GOT3 (cell line): ENCODE measurements at regions not wholly inside any gene's neighbourhood (a gene's known extent, or its start where the extent isn't known, plus 50 kb on each side); places are given as distances from the start of the nearest gene placed in this dataset.
"Not testable (repeated sequence)": the region's sequence is repeated elsewhere in the genome, so short reads cannot be mapped to it uniquely, and the experiment has no call there.

Experiments
- DNase-seq: peaks from one replicate; lab custom pipeline; 2025; ENCODE audit warnings: mixed read lengths; lab: John Stamatoyannopoulos, UW

DNA sequence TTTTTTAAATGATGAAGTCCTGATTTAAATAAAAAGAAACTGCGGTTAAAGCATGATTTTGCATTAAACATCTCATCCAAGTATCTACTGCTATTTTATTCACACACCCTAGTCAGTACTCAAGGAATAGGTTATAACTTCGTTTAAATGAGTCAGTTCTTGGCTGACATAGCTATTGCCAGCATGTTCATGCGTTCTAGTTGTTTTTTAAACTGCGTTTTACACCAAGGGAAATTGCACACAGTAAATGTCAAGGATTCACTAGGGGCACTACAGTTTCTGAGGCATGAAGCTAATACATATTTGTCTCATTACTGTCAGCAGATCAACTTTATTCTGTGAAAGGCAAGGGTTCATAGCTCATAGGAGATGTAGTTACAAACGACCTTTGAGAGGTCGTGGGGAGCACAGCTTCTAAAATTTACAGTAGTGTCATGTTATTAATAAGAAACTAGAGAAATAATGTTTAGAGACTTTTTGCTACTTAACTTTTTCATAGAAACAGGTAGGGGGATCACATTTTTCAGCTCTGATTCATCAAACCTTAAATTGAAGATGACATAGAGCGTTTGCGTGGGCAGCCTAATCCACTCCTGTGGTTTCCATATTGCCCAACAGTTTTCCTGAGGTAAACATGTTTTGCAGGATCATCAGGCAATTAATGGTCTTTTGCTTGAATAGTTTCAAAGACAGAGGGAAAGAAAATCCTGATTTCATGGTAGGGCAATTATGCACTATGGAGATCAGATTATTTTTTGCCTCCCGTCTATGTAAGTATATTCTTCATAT, 2222.7 kb upstream of the WWC1 start:
- no peak for DNase-seq

DNA sequence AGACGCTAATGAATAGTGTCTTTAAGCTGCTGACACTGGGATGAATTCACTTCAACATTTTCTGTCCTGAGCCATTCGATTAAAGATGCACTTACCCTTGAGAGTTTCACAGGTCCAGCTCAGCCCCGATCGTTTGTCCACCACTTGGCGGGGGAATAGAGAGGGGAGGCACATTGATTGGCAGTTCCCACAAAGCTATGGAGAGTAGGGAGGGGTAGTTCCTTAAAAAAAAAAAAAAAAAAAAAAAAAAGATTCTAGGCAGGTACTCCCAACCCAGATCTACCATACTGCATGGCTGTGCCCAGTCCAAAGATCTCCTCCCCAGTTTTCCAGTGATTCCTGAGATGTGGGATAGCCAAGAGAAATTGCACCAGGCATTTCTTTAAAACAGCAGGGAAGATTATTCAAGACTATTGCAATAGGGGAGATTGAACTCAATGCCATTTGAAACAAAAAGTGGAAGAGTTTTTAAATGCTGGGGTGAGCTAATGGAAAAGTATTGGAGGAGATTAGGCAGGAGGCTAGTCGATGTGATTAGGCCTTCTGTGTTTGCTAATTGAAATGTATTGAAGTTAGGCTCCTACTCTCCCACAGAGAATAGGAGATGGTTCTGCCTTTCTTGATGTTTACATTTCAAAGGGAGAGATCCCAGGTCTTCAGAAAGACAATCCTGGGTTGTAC, 2217.4 kb upstream of the WWC1 start:
- no peak for DNase-seq

DNA sequence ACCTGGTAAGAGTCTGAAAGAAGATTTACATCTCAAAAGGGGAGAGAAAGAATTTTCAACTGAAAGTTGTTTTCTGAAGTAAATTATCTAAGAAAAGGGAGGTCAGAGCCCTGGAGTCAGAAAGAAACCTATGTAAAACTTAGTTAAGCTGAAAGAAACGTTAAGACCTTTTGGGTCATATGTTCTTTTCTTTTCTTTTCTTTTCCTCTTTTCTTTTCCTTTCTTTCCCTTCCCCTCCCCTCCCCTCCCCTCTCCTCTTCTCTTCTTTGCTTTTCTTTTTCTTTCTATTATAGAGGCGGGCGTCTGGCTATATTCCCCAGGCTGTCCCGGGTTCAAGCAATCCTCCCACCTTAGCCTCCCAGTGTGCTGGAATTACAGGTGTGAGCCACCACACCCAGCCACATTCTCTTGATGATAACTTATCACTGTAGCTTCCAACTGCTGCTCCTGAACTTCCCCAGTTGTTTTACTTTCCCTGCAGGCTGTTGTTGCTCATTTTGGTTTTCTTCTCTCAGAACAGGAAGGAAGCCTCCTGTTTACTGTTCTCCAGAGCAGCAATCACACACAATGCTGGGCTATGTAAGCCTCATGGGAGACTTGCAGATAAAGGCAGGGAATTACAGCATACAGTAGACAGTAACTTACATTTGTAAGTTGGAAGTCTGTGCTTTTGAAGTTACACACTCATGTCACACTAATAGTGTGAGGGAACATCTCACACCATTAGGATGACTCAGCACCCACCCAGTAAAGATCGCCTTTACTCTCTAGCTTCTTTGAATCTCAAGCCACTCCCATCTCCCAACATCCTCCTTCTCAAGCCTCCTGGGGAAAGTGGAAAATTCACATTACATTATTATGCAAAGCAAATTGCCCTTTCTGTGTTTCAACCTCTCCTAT, 2216.6 kb upstream of the WWC1 start:
- no peak for DNase-seq

DNA sequence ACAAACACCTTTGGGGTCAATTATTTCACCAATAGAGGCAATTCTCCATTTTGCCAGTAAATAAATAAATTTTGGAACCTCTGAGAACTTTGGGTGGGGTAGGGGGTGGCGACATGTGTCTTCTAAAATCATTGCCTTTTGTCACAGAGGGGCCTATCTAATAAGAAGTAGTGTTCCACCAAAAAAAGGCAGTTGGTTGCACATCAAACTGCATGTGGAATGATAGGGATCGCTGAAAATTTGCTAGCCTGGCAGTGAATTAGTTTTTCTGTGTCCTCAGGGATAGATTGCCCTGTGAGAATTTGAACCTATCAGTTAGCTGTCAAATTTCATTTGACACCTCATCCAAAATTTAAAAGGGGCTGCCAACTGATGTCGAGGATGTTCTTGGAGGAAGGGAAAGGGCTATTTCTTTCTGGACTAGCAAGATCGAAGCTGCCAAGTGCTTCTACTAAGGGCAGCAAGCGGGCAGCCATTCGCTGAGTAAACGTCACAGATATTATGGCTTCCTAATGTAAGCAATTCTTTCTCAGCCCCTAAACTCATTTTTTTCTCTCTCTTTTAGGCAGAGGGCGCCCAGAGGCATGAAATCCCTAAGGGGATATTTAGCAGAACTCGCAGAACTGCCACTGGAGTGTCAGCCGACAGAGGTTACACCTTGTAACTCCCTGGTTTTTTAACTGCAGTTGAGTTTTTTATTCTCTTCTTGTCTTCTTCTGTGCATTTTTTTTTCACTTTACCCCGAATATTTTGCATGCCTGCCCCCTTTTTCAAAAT, 2208.1 kb upstream of the WWC1 start:
- DNase-seq = no peak

DNA sequence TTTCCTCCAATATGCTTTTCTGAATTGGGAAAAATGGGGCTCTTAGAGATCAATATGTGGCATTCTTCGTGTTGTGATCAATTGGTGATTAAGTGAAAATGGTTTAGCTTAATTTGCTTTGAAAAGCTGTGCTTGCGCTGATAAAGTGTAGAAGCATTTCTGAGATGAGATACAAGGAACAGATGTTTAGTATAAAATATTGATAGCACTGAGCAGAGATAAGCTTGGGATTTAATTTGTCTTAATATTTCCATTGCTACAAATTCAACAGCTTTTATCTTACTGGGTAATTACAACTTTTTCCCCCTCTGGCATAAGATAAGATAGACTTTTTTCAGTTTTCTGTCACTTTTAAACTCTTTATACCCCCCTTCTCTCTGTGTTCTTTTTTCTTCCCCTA, 2204.9 kb upstream of the WWC1 start:
- DNase-seq = no peak

- no peak for DNase-seq
Measured at GRCh38 chr5:166088389-166089039, 2202.9 kb upstream of the WWC1 start.

DNA sequence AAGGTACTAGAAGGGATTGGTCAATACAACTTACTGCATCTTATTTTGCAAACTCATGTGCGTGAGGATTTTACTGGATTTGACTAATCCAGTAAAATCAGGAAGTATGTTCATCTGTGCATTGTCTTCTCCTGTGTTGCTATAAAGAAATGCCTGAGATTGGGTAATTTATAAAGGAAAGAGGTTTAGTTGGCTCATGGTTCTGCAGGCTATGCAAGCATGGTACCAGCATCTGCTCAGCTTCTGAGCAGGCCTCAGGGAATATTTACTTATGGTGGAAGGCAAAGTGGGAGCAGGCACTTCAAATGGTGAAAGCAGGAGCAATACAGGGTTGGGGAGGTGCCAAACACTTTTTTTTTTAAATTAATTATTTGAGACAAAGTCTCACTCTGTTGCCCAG, 2199.5 kb upstream of the WWC1 start:
- no peak for DNase-seq

GRCh38 chr5:166093312-166093711, 2198.1 kb upstream of the WWC1 start:
- no peak for DNase-seq

- no peak for DNase-seq
Measured at GRCh38 chr5:166102947-166103346, 2188.5 kb upstream of the WWC1 start.

DNA sequence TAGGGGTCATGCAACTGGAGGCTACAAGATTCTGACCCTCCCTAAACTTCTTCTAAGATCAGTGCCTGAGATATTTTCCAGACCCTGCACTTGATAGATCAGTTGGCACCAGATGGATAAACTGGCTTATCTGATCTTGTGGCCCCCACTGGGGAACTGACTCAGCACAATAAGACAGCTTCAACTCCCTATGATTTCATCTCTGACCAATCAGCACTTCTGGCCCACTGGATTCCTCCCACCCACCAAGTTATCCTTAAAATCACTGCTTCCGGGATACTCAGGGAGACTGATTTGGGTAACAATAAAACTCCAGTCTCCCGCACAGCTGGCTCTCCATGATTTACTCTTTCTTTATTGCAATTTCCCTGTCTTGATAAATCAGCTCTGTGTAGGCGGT, 2180.4 kb upstream of the WWC1 start:
- DNase-seq = no peak

DNA sequence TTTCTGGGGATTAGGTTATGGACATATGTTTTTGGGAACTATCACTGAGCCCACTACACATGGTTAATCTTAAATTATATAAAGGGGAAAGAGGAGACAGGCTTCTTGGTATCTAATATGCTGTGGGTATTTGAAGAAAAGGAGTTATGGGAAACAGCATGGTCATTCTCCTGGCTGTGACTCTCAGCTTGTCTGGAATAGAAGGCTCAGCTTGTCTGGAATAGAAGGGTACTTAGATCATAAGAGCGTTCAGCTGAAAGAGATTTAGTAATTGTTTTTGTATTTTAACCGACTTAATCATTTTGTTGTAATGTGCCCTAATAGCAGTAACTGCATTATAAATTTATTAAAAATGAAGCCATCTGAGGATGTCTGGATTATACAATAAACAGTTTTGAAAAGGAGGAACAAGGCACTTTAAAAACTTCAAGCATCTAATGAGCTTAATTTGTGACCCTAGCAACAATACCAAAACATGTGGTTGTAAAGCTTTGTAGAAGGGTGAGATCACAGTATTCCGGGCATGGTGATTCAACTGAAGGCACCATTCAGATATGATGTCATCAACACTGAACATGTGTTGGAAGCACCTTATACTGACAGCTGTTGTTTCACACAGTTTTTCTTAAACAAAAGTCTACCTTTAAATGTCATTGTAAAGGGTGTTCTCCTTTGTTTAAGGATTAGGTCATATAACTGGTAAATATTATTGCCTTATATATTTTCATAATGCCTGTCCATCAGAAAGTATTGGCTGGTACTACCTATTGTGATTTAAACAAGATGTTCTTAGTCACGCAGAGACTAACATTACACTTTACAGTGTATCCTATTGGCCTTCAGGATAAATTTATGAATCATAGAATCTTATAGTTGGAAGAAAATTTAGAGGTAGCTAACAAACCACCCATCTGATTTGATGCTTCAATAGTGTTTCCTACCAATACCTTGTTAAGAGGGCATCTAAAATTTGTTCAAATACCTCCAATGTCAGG, 2174.1 kb upstream of the WWC1 start:
- DNase-seq = no peak

DNA sequence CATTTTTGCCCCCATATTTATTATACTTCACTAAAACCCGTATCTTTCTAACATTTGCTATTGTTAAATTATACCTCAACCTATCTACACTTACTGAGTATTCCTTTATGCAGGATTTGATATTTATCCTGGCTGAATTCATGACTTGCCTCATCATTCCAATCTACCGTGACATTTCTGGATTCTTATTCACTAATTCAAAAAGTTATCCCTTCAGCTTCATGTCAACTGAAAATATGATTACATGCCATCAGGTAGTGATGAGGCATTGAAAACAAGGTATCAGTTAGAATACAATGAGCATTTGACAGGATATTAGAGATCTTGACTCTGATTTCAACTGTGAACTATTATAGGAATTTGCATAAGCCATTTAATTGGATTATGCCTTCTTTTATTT, 2171.9 kb upstream of the WWC1 start:
- no peak for DNase-seq

DNA sequence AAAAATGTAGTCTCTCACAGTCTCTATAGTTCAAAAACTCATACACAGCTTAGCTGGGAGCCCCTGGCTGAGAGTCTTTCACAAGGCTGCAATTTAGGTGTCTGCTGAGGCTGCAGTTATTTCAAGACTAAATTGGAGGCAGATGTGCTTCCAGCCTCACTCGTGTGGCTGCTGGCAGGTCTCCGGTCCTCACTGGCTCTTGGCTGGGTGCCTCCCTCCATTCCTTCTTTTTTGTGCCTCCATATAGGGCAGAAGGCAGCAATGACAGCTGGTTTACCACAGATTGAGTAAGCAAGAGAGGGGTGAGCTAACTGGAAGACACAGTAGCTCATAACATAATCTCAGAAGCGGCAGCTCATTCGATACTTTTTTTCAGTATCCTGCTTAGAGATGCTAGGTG, 2167.7 kb upstream of the WWC1 start:
- no peak for DNase-seq

DNA sequence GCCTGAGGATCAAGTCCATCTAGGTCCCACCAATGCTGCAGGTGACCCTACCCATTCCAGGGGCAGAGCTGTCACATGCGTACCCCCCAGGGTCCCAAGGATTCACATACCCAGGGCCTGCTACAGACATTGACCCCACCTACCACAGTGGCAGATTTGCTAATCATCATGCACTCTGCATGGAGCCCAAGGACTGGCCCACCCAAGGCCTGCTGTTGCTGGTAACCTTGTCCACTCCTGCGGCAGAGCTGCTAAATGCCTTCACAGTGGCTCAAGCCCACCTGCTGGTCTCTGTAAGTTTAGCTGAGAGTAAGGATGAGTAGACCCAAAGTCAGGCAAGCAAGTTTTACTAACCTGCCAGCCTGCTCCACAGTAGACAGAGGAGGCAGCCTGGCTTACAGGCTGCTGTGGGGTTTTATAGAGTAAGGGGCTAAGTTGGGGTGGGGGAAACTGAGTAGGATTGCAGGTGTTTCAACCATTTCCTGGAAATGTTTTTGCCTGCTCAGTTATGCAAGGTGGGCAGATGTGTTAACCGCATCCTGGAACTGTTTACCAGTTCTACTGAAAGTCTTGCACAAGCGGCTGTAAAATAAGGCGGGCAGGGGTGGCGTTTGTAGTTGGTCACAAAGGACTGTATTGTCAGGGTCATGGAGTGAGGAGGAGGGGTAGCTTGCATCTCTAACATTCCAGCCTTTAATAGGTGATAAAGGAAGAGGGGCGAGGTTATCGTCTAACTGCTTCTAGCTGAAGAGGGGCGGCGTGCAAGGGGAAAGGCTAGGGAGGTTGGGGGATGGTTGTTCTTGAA, 2163.5 kb upstream of the WWC1 start:
- DNase-seq = no peak

GRCh38 chr5:166145107-166145506, 2146.3 kb upstream of the WWC1 start:
- not testable (repeated sequence) for DNase-seq

DNA sequence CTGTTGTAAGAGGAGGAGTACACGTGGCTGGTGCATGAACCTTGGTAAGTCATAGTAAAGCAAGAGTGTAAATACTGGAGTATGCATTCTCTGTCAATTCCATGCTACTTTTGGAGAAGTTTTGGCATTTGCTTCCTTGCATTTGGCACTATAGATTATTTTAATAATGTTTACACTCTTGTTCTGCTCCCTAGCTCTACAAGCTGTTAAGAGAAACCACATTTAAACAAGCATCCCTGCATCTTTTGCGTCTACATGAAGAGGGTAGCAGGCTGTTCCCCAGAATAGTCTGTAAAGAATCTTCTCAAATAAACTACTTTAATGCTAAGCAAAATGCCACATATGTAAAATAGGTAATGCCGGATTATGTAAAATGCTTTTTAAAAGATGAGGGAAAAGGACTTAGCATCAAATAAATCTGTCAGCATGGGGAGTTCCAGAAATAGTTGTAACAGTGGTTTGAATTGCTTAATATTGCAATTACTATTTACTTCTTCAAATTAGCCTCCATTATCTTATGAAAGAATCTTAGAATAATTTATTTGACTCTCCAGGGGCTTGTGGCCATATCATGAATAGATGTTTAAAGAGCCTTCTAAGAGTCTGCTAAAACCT, 2127.3 kb upstream of the WWC1 start:
- no peak for DNase-seq

GRCh38 chr5:166165596-166165995, 2125.8 kb upstream of the WWC1 start:
- no peak for DNase-seq

- DNase-seq = no peak
Measured at GRCh38 chr5:166166071-166166470, 2125.4 kb upstream of the WWC1 start.

DNA sequence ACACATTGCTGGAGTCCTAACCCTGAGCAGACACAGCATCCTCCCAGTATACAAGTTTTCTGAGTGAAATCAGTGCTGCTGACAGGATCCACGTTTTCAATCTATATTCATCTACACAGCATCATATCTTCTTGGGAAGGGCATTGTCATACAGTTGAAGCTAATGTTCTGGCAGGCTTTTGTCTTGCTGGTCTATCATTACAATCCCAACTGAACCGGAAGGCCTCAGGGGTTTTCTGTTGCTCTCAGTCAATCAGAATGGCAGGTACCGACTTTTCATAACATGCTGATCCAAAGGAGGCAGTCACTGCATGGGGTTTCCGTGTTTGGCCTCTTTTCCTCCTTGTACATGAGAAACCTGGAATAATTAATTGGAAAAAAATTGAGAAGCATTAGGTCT, 2118.8 kb upstream of the WWC1 start:
- no peak for DNase-seq
